Sigmoid colon (tissue), 4 donors: ENCODE measurements at regions not wholly inside any gene's neighbourhood (a gene's known extent, or its start where the extent isn't known, plus 50 kb on each side); places are given as distances from the start of the nearest gene placed in this dataset.

Source experiments
- CTCF ChIP-seq, 4 experiments: fragments of 450-650 bp in 3 of 4; fragments of 200-600 bp in 1 of 4; IDR thresholded peaks; one replicate each; pipeline ENCODE4 v1.5.1; 2016 to 2019; ENCODE audit warnings: antibody characterized with exemption in 4 of 4, mild to moderate bottlenecking in 3 of 4, moderate library complexity in 2 of 4
- EP300 ChIP-seq, 4 donors: sonication (generic); formaldehyde crosslinking; IDR thresholded peaks; one replicate each; pipeline ENCODE4 v1.6.1; 2017; ENCODE audit warnings: antibody characterized with exemption in 4 of 4
- POLR2A ChIP-seq, 2 donors: fragments of 450-650 bp; IDR thresholded peaks; one replicate each; pipeline ENCODE4 v1.6.1; 2016; ENCODE audit warnings: antibody characterized with exemption in 2 of 2, mild to moderate bottlenecking in 2 of 2, moderate library complexity in 2 of 2

- TF ChIP-seq CTCF (IDR thresholded peaks at IDR 0.05) (peak in 2 of 4 experiments; percentile 41 to 45), EP300 (IDR thresholded peaks at IDR 0.05) (no peak), POLR2A (IDR thresholded peaks at IDR 0.05) (no peak)
Observed at GRCh38 chr4:20418861-20419451, 167.3 kb downstream of the SLIT2 start.
